HG03159 (cell line): ENCODE measurements at regions not wholly inside any gene's neighbourhood (a gene's known extent, or its start where the extent isn't known, plus 50 kb on each side); places are given as distances from the start of the nearest gene placed in this dataset.
"Not testable (repeated sequence)": the region's sequence is repeated elsewhere in the genome, so short reads cannot be mapped to it uniquely, and the experiment has no call there.

Source experiments
- ATAC-seq: cut with Tn5 transposase; IDR thresholded peaks from one replicate; pipeline ENCODE4 v1.9.1; 2021; ENCODE audit warnings: mild to moderate bottlenecking, moderate library complexity; ENCODE audit not compliant: unreplicated experiment

DNA sequence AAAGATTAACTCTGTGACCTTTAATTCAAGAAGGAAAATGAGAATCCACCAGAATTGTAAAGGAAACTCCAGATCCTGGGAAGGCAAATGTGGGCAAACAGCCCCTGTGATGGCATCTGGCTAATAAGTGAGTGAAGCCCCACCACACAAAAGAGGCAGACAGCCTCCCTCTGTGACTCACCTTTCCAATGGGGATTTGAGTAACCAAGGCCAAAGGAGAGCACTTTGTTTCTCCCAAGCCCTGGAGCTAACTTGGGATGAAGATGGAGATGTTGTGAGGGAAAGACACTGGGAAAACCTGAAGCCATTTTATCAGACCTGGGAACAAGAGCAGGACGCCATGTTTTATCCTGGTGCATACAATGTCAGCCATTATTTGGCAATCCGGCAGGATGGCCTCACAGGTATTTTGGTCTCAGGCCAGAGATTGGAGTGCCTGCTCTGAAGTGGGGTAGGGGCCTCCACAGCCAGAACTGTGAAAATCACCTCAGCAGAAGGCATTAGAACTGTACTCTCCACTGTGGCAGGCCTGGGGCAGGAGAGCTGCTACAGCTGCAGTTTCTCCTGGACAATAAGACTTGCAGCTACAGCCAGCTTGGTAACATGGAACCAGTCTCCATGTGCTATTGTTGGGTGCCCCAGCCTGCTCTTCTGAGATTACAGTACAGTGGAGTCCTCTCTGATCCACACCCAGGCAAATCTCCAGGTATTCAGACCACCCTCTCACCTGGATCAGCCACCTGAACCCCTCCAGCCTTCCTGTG, 96.6 kb upstream of the PCED1B start:
- ATAC-seq: no peak

- no peak for ATAC-seq
Observed at GRCh38 chr12:46983393-46983793, 96.0 kb upstream of the PCED1B start.

DNA sequence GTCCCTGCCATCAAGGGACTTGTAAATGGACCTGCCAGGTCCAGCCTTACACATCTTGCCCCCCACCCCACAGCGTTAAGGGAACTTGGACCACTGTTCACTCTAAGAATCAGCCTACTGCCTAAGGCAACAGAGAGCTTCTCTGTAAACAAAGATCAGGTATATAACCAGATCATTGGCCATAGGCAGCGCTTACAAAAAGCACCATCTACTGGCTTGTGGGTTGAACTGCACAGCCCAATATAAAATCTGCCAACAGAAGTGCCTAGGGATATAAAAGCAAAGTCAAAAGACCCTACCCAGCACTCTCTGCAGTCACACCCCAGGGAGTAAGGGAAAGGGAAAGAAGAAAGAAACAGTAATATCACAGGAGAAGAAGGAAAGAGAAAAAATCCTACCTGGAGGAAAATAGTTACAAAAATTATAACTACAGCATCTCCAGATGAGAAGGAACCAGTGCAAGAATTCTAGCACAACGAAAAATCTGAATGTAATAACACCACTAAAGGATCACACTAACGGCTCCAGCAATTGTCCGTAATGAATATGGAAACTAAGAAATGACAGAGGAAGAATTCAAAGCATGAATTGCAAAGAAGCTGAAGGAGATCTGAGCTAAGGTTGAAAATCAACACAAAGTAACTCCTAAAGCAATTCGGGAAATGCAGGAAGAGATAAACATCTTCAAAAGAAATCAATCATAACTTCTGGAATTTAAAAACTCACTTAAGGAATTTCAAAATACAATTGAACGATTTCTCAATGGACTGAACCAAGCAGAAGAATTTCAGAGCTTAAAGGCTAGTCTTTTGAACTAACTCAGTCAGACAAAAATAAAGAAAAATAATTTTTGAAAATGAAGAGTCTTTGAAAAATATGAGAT, 95.2 kb upstream of the PCED1B start:
- peak; percentile 79 for ATAC-seq

DNA sequence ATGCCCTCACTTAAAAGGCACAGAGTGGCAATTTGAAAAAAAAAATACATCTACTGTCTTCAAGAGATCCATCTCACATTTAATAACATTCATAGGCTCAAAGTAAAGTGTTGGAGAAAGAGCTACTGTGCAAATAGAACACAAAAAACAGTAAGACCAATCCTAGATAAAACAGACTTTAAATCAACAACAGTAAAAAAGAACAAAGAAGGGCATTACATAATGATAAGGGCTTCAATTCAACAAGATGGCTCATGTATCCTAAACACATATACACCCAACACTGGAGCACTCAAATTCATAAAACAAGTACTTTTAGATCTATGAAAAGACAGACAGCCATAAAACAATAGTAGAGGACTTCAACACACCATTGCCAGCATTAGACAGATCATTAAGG, 93.6 kb upstream of the PCED1B start:
- no peak for ATAC-seq

GRCh38 chr12:46988122-46988521, 91.3 kb upstream of the PCED1B start:
- ATAC-seq: not testable (repeated sequence)

DNA sequence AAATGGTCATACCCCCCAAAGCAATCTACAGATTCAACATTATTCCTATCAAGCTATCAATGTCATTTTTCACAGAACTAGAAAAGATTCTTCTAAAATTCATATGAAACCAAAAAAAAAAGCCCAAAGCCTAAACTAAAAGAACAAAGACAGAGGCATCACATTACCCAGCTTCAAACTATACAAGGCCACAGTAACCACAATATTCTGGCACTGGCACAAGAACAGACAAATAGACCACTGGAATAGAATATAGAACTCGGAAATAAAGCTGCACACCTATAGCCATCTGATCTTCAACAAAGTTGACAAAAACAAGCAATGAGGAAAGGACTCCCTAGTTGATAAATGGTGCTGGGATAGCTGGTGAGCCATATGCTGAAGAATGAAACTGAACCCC, 89.2 kb upstream of the PCED1B start:
- no peak for ATAC-seq

- ATAC-seq: not testable (repeated sequence)
Observed at GRCh38 chr12:46992051-46992450, 87.4 kb upstream of the PCED1B start.

GRCh38 chr12:46998811-46999368, 80.5 kb upstream of the PCED1B start:
- no peak for ATAC-seq

- no peak for ATAC-seq
Observed at GRCh38 chr12:47004634-47005033, 74.8 kb upstream of the PCED1B start.

DNA sequence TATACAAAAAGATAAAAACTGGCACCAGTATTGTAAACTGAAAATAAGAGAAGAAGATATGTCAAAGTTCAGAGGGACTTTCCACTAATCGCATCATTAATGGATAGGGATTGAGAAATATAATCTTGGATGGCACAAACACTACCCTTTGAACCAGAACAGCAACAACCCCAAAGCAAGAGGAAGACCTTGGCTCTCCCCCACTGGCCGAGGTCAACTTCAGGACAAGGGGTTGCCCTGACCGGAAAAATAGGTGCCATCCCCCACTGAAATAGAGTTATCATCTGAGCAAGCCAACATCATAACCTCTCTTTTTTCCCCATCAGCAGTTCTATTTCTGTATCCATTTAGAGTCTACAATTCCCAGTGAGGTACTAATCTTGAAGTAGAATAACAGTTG, 72.4 kb upstream of the PCED1B start:
- ATAC-seq: no peak

DNA sequence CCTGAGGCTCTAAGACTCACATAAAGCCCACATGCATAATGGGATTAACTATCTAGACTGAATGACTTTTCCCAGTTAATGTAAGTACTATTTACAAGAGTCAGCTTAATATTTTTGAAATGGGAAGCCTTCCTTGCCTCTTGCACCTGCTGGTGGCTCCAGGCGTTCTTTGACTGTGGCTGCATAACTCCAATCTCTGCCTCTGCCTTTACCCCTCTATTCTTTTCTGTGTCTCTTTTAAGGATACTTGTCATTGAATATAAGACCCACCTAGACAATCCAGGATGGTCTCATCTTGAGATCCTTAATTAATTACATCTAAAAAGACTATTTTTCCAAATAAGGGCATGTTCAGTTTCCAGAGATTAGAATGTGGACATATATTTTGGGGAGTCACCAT, 66.9 kb upstream of the PCED1B start:
- no peak for ATAC-seq

GRCh38 chr12:47014474-47014873, 64.9 kb upstream of the PCED1B start:
- ATAC-seq: no peak

- ATAC-seq: no peak
Observed at GRCh38 chr12:47015381-47015780, 64.0 kb upstream of the PCED1B start.

DNA sequence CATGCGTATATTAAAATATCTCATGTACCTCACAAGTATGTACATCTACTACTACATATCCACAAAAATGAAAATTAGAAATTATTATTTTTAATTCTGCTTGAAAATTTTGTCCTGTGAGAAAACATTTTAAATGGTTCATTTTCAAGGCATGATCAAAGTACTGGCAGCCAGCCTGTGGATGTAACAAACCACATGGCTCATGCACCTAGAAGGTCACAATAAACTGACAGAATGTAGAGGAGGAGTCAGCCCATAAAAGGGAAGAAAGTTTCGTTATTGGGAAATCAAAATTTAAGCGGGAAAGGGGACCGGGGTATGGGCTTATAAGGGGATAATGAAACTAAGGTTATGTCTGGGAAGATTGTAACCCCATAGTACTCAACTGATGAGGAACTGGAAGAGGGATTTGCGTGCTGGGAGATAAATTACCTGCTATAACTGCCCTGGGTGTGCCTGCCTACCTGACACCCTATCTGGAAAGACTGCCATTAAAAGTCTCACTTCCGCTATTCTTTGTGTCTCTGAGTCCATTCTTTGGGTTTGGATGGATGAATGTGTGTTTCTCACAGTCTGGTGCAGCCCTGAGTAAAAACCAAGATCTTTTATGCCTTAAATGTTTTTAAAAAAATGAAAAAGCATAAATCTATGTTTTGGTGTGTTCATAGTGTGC, 62.2 kb upstream of the PCED1B start:
- ATAC-seq: no peak

GRCh38 chr12:47017901-47018475, 61.4 kb upstream of the PCED1B start:
- no peak for ATAC-seq

DNA sequence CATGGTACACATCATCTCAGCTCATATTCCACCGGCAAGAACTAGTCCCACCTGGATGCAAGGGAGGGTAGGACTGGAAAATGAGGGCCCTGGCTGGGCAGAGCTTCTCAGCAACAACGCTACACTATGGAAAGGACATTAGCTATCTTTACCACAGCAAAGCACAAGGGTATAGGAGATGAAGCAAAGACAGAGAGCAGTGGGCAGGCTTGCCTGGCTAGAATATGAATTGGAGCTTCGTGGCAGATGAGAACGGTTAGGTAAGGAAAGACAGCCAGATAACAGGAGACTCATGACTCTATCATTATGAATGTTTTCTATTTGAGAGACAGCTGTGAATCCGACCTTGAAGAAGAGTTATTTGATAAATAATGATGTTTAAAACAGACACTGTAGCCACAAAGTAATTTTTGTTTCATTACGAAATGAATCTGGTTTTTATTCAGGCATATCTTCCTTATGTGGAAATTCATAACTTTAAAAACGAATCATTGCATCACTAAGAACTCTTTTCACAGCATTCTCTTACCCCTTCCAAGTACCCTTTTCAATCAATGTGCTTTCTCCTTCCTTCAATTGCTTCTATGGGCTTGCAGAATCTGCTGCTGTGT, 59.1 kb upstream of the PCED1B start:
- ATAC-seq: no peak

DNA sequence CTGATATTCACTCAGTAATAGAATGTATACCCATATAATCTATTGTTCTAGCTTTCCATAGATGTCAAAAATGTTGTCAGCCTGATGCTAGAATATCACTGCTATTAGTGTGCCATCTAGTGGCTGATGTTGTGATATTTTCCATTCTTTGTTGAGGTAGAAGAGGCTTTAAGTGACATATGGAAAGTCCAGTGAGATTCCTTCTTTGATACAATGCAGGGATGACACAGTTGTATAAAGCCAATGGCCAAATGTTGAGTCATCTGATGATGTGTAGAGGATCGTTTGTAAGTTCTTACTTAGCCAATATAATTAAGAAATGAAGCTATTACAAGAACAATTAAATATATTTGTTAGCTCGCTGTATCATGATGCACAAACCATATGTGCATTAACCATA, 58.1 kb upstream of the PCED1B start:
- ATAC-seq: no peak

- ATAC-seq: no peak
Observed at GRCh38 chr12:47022296-47022695, 57.1 kb upstream of the PCED1B start.

- no peak for ATAC-seq
Observed at GRCh38 chr12:47023311-47023710, 56.1 kb upstream of the PCED1B start.

- ATAC-seq: no peak
Observed at GRCh38 chr12:47023953-47024352, 55.5 kb upstream of the PCED1B start.

DNA sequence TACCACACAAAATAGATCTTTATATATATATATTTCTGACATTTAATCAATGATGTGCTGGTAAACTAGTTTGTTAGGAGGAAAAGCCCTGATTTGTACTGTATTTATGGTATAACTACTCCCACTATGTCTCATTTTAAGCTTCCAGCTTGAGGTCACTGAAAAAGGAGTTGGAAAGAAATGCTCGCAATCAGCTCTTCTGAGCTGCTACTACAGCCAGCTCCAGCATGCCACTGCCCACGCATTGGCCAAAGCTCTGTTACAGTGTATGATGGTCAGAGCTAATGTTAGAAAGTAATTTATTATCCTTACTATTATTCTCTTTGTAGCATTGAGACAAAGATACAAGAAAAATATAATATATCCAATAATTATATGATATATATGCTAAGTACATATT, 55.0 kb upstream of the PCED1B start:
- no peak for ATAC-seq
